Jurkat, Clone E6-1 (cell line): ENCODE measurements at regions not wholly inside any gene's neighbourhood (a gene's known extent, or its start where the extent isn't known, plus 50 kb on each side); places are given as distances from the start of the nearest gene placed in this dataset.
A peak's percentile ranks its signal among the peaks of the same experiment; 100 is the strongest.

ENCODE experiments used
- DNase-seq: peaks from one replicate; pipeline ENCODE4 v3.0.0-alpha.2; 2011; ENCODE audit warnings: low read depth, low spot score
- H3K4me3 ChIP-seq: 2 replicates; pipeline ENCODE4 v1.5.1; 2011; ENCODE audit warnings: mild to moderate bottlenecking, low read length, control low read depth, moderate library complexity

- H3K4me3 ChIP-seq: no peak overlapping the region
- DNase-seq: no peak
Measured at GRCh38 chr6:45754432-45754831, 261.2 kb downstream of the CLIC5 start.

GRCh38 chr6:45746046-45746445 lies 269.6 kb downstream of the CLIC5 start:
- H3K4me3 ChIP-seq: no peak overlapping the region
- DNase-seq: no peak

GRCh38 chr6:45743028-45743615 lies 272.5 kb downstream of the CLIC5 start:
- DNase-seq: no peak
- H3K4me3 ChIP-seq: no peak overlapping the region

GRCh38 chr6:45742591-45742990 lies 273.1 kb downstream of the CLIC5 start:
- H3K4me3 ChIP-seq: no peak overlapping the region
- DNase-seq: no peak

GRCh38 chr6:45741437-45742171 lies 274.1 kb downstream of the CLIC5 start:
- DNase-seq: no peak
- no peak overlapping the region for H3K4me3 ChIP-seq

- no peak for DNase-seq
- H3K4me3 ChIP-seq: no peak overlapping the region
Measured at GRCh38 chr6:45739058-45739457, 276.6 kb downstream of the CLIC5 start.

GRCh38 chr6:45738057-45738455 lies 277.6 kb downstream of the CLIC5 start:
- DNase-seq: no peak
- H3K4me3 ChIP-seq: no peak overlapping the region

GRCh38 chr6:45737331-45738056 lies 278.2 kb downstream of the CLIC5 start:
- no peak for DNase-seq
- H3K4me3 ChIP-seq: no peak overlapping the region

- H3K4me3 ChIP-seq: no peak overlapping the region
- no peak for DNase-seq
Measured at GRCh38 chr6:45736134-45736533, 279.5 kb downstream of the CLIC5 start.

GRCh38 chr6:45732731-45733130 lies 282.9 kb downstream of the CLIC5 start:
- H3K4me3 ChIP-seq: no peak overlapping the region
- DNase-seq: no peak

- no peak for DNase-seq
- H3K4me3 ChIP-seq: no peak overlapping the region
Measured at GRCh38 chr6:45730232-45730631, 285.4 kb downstream of the CLIC5 start.

GRCh38 chr6:45728674-45729073 lies 287.0 kb downstream of the CLIC5 start:
- no peak for DNase-seq

GRCh38 chr6:45727819-45728449 lies 287.7 kb downstream of the CLIC5 start:
- DNase-seq: no peak
- H3K4me3 ChIP-seq: no peak overlapping the region

More at GRCh38 chr6:45728674-45729073, 287.0 kb downstream of the CLIC5 start:
- H3K4me3 ChIP-seq: no peak overlapping the region

- no peak for DNase-seq
- no peak overlapping the region for H3K4me3 ChIP-seq
Measured at GRCh38 chr6:45727228-45727627, 288.4 kb downstream of the CLIC5 start.

- no peak overlapping the region for H3K4me3 ChIP-seq
- no peak for DNase-seq
Measured at GRCh38 chr6:45726444-45726843, 289.2 kb downstream of the CLIC5 start.

- no peak for DNase-seq
- H3K4me3 ChIP-seq: no peak overlapping the region
Measured at GRCh38 chr6:45724511-45724910, 291.1 kb downstream of the CLIC5 start.

GRCh38 chr6:45724027-45724426 lies 291.6 kb downstream of the CLIC5 start:
- H3K4me3 ChIP-seq: no peak overlapping the region
- no peak for DNase-seq

GRCh38 chr6:45722876-45723275 lies 292.8 kb downstream of the CLIC5 start:
- H3K4me3 ChIP-seq: no peak overlapping the region
- DNase-seq: no peak

GRCh38 chr6:45721665-45722064 lies 294.0 kb downstream of the CLIC5 start:
- peak; percentile 6 for DNase-seq
- H3K4me3 ChIP-seq: no peak overlapping the region

- DNase-seq: no peak
- H3K4me3 ChIP-seq: no peak overlapping the region
Measured at GRCh38 chr6:45718871-45719270, 296.8 kb downstream of the CLIC5 start.
